ENCODE measurements at regions not wholly inside any gene's neighbourhood (a gene's known extent, or its start where the extent isn't known, plus 50 kb on each side); places are given as distances from the start of the nearest gene placed in this dataset.
A peak's percentile ranks its signal among the peaks of the same experiment; 100 is the strongest.

DNA sequence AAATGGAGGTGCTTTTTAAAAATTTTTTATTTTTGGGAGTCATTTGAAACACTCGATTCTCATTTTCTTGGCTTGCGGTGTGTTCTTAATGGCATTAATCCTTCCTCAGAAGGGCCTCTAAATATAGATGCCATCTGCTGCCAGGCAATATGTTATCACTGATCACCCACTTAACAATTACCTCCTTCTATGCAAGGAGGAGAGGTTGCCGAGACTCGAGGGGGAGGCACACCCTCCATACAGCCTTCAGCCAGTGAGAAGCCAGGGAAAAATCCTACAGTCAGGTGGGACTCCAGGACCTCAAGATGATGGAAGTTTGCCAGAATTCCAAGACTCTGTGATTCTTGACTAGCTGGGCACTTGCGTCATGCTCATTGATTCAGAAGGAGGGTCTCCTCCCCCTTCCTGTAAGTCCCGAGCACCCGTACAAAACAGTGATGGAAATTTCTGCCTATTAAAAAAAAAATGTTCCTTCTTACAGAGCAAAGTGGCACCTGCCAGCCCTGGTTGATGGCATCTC is 574.5 kb downstream of the TYW1 start:
- no peak for DNase-seq

DNA sequence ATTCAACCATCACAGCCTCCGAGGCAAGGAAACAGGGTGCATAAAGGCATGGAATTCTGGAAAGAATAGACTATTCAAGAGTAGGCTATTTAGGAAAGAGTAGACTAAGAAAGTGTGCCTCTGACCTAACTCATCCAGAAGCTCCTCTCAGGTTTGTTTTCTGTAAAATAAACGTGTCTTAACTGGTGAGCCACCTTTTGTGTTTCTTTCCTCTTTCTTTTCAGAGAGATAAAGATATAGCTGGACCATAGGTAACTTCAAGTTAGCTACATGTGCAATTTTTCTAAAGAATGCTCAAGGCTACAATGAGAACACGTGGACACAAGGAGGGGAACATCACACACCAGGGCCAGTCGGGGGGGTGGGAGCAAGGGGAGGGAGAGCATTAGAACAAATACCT is 577.0 kb downstream of the TYW1 start:
- DNase-seq: no peak

DNA sequence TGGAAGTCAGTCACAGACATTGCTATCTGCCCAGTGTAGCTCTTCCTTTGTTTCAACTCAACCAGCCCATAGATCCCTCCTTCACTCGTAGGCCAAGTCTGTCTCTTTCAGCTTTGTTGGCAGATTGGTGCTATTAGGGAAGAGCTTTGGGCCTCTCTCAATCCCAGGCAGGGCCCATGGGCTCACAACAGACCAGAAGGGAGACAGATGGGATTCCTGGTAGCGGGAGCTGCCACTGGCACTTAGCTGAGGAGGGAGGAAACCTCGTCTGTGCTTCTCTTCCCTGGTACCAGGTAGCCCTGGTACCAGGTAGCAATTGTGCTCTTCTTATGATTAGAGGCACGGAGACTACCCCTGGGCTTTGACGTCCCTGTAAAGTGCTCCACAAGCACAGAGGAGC is 592.0 kb downstream of the TYW1 start:
- no peak for DNase-seq

DNA sequence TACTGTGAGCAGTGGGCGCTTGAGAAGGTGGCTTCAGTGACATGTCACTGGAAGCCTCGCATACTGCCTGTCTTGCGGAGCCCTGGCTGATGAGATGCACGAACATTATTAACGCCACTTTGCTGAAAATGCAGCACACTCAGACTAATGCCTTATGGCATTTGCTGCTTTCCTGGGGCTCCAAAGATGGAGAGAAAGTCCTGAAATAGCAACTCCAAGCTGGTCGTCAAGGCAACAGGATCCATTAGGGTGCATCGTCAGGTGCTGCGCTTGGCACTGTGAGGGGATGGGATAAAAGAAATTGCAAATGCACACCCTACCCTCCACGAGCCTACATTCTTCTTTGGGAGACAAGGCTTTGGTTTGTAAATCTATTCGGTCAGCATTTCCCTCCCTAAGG is 592.5 kb downstream of the TYW1 start:
- DNase-seq: no peak

DNA sequence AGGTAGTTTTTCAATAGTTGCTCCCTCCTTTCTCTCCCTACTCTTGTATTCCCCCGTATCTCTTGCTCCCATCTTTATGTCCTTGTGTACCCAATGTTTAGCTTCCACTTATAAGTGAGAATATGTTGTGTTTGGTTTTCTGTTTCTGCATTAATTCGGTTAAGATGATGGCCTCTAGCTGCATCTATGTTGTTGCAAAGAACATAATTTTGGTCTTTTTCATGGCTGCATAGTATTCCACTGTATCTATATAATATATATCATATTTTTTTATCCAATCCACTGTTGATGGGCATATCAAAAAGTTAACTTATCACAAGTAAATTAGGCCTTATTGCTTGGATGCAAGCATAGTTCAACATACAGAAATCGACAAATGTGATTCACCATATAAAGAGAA is 594.0 kb downstream of the TYW1 start:
- DNase-seq: no peak

DNA sequence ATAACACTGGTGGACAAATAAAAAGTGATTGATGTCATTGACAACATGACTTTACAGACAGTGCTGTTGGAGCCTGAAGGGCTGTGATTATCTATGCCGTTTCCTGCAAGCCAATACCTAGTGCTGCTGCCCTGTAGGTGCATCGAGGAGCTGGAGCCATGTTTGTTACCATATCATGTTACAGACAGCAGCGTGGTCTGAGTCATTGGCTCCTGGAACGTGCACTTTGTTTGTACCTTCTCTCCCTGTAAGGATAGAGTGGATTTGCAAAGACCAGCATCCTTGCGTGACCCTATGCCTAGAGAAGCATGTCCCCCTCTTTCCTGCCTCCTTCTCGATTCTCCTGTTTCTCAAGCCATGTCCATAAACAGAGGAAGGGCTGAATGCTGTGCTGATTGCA is 597.2 kb downstream of the TYW1 start:
- no peak for DNase-seq

DNA sequence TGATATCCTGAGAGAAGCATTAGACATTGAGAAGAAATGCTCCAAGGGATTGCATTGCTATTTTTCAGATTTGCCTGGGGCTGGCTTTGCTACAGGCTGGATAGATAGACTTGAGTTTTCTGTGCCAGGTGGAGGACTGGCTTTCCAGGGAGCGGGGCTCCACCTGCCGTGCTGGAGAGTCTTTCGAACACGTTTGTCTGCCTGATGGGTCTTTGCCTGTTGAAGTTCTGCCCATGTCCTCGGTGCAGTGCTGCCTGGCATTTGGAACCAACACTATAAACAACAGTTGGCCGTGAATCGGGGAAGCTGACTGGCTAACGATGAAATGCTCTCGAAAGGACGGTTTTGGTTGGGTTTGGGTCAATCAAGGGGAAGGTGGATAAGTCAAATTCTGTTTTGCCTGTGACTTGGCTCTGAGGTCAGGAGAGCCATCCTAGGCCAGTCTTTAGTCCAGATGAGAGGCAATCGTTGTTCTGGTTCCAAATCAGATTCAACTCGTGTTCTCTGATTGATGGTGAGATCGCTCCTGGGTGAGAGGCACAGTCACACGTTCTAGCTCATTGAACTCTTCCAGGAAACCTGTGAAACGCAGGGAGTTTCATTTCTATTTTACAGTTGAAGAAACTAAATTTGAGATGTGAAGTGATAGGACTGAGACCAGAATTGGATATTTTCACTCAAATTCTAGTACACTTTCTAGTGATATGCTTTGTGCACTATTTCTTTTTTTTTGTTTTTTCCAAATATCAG is 599.0 kb downstream of the TYW1 start:
- DNase-seq: no peak

DNA sequence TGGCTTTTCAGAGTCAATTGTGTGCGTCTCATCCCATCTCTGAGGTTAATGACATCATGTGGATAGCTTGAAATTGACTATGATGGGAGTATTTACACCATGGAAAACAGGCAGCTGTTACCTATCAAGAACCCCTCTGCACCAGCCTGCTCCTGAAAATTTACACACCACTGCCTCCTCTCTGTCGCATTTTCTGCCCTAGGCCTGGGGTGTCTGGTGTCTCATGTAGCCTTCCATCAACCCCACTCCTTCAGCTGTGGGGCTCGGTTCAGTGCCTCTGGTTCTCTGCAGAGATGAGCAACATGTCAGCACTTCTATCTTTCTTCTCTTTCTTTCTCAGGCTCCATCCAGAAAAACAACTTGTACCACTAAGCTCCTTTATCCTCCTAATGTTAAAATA is 600.5 kb downstream of the TYW1 start:
- no peak for DNase-seq

DNA sequence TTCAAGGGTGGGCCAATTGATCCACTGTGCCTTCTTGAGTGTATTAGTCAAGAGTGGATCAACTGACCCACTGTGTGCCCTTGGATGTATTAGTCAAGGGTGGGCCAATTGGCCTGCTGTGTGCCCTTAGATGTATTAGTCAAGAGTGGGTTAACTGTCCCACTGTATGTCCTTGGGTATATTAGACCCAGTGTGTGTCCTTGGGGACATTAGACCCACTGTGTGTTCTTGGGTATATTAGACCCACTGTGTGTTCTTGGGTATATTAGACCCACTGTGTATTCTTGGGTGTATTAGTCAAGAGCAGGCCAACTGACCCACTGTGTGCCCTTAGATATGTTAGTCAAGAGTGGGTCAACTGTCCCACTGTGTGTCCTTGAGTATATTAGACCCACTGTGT is 601.8 kb downstream of the TYW1 start:
- no peak for DNase-seq

DNA sequence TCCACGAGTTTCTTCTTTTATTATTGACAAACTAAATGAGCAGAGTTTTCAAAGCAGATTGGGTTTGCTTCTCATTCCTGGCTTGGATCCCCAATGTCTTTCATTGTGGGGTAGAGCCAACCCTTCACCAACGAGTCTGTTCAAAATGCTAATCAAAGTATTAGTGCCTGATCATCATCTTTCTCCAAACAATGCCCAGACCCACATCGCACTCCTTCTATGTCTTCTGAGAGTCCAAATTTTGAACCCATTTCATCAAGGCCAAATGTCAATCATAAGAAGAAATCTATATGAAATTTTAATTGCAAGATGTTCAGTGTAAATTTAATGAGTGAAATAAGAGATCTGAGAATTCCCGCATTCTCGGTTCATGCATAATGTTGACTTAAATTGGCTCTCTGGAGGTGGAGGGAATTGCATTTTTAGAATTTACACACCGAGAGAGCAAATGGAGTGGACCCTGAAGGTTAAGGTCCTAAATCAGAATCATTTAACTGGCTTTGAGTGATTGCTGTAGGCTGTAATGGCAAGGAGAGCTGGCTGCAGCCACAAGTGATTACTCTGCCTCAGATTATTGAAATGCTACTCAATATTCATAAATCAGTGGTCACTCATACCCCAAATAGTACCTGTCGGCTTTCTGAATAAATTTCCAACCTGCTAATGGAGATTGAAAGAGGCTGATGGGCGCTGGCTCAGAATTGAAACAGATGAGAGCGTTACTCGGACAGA is 602.9 kb downstream of the TYW1 start:
- no peak for DNase-seq

DNA sequence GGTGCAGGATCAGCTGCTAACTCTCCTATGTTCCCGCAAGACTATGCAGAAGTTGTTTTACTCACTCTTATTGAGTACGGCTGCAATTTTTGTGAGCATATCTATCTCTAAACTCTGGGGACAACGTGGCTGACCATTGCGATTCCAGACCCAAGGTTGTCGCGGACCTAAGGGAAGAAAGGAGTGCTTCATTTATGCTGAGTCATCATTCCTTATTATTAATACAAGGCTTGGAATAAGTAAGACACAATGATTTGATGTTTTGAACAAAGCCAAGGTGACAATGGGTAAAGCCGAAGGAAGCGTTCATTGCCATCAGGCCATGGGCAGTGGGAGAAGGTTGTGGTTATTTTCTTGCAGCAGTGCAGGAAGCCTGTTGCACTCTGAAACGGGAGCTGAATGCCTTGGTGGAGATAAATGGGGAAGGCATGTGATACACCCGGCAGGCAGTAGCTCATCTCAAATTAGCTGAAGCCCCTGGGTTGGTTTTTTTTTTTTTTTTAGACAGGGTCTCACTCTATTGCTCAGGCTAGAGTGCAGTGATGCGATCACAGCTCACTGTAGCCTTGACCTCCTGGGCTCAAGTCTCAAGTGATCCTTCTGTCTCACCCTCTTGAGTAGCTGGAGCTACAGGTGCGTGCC is 605.7 kb downstream of the TYW1 start:
- DNase-seq: no peak

DNA sequence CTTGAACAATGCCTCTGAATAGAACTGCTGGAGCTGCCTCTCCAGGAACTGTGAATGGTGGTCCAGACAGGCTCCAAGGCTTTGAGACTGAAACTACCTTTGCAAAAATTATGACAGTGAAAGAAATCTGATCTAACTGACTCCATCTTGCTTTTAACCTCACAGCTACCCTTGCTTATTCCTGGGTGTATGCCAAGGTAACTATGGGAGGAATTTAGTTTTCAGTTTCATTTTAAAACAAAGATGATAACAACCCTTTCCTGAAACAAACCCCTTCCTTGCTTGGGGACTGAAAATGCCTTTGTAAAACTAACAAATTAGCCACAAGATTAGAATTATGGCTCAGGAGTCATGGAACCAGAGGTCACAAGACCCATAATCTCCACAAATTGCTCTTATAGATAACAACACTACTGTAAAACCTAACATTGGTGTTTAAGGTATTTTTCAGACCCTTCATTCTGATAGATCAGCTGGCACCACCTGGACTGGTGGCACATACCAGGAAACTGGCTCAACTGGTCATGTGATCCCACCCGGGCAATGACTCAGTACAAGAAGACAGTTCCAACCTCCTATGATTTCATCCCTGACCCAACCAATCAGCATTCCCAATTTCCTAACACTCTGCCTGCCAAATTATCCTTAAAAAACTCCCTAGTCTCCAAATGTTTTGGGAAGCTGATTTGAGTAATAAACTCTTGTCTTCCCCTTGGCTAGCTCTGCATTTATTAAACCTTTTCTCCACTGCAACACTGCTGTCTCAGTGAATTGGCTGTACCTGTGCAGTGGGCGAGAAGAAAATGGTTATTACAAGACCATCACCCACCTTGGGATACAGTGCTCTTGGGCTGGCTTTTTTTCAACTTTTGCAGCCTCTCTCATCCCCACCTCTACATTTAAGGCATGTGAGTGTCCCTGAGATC is 608.1 kb downstream of the TYW1 start:
- DNase-seq: no peak

DNA sequence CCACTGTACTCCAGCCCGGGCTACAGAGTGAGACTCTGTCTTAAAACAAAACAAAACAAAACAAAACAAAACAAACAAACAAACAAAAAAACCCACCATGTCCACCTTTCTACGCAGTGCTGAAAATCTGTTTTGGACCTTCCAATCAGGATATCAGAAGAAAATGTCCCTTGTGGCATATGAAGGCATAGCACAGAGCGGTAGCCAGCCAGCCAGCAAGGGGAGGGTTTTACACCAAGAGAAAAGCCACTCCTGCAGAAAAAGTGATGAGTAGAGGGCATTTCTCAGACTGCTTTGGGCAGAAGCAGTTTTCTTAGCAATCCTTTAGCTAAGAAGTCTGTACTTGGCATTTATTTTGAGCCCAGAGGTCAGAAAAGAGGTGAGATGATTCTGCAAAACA is 612.2 kb downstream of the TYW1 start:
- DNase-seq: no peak

DNA sequence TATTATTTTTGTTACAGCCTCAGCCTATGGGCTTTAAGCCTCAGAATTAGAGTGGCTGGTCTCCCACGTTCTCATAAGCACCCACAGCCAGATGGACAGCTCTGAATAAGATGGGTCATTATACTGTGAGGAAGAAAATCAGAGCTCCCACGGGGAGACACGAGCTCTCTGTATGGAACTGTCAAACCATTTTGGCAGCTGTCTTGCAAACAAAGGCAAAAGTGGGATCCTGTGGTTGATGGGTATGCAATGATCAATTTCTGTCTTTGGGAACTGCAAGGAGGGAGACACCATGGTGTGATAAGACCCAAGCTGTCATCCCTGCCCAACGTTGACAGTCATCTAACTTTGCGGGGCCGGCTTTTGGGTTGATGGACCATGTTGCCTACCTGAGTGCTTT is 614.3 kb downstream of the TYW1 start:
- no peak for DNase-seq

DNA sequence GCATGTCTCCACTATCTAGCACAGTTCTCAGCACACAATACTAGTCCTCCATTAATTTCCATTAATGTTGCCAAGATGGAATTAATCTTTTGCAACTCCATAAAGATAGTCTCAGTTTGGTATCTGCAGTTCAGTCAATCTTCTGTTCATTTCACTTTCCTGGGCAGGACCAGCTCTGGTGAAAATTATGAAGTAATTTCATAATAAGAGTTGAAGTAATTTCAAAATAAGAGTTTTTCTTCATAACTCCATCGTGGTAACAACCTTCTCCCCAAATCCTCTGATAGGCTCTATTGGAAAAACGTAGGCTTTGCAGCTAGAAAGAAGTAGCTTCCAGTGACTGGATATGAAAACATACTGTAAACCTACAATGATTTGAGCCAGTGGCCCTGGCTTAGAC is 618.2 kb downstream of the TYW1 start:
- DNase-seq: no peak

DNA sequence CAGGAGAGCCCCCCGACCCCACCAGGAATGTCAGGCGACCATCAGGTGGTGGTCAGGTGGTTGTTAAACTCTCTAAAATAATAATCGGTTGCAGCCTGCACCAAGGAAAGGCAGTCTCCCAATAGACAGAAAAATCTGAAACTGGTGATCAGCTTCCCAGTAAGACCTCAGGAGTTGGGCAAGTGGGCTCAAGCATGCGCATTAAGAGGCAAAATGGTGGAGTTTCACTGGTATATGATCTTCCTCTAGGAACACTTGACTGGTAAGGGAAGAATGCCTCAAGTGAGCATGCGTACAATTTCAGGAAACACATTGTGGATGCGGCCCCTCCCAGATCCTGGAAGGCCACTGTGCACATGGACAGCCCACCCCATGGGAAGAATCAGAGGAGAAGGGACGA is 619.9 kb downstream of the TYW1 start:
- no peak for DNase-seq

DNA sequence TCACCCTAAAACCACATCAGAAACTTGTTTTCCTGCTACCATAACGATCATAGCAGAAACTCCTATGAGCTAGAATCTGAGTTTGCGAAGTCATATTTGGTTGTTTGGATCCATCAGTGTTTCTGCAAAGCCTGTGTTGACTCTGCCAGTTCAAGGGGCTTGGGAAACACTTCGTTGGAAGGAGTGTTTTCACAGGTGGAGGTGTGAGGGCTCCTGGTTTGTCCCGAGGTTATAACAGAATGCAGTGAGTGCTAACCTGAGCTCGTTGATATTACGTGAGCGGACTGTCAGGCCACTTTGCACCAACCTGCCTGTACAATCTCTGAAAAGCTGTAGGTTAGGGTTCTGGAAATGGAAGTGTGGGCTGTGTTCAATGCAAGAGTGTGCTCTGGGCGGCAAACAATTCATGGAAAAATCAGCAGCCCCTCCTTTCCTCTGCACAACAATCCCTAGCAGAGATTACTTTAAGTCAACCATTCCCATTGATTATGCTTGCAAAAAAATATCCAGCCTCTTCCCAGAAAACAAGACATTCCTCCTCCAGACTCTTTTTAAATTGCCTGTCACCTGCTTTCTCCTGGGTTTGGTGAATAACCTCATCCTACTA is 622.0 kb downstream of the TYW1 start:
- no peak for DNase-seq

DNA sequence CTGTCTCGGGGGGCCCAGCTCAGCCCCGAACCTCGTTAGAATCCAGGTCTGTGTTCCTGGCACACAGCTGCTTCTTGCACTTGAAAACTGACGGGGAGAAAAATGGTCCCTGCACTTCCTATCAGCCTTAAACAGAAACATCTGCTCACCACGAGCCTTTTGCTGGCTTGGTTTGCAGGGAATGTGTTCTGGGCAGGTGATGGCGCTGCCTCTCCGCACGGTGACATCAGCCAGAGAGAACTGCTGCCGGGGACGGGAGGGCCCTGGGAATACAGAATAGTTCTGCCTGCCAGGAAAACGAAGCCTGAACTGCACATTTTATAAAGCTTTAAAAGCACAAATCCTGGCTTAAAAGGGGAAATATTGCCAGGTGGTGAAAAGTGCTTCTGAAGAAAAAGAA is 622.5 kb downstream of the TYW1 start:
- DNase-seq: no peak

DNA sequence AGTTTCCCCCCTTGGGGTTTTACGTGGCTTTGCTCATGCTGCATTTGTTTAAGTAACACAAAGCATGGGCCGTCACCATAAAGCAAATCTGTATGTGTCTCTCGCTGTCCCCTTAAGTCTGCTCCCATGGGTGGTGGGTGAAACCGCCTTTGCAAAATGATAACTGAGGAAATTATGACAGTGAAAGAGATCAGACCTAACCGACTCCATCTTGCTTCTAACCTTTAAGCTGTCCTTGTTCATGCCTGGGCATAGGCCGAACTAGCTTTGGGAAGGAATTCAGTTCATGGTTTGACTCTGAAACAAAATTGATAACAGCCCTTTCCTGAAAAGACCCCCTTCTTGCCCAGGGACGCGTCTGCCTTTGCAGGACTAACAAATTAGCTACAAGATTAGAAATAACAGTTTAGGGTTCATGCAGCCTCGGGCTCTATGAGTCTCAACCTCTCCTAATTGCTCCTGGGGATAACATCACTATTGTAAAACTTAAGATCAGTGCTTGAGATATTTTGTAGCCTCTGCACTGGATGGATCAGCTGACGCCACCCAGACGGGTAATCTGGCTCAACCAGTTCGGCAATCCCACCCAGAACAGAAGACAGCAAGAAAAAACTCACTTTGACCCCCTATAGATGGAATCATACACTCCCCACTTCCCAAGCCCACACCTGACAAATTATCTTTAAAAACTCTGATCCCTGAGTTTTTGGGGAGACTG is 623.7 kb downstream of the TYW1 start:
- DNase-seq: no peak

DNA sequence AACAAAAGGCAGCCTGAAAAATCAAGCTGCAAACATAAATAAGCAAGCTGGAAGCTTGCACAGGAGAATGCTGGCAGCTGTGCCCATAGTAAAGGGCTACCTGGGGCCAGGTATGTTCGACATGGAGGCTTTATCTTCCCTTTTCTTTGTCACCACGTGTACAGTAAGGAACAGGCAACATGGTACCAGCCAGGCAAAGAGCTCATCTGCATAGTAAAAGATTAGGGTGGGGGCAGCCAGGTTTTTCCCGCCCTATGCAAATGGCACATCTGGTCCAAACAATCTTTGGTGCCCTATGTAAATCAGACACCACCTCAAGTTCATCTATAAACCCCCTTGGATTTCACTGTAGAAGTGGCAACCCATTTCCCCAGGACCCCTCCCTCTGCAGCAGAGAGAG is 625.1 kb downstream of the TYW1 start:
- DNase-seq: no peak

DNA sequence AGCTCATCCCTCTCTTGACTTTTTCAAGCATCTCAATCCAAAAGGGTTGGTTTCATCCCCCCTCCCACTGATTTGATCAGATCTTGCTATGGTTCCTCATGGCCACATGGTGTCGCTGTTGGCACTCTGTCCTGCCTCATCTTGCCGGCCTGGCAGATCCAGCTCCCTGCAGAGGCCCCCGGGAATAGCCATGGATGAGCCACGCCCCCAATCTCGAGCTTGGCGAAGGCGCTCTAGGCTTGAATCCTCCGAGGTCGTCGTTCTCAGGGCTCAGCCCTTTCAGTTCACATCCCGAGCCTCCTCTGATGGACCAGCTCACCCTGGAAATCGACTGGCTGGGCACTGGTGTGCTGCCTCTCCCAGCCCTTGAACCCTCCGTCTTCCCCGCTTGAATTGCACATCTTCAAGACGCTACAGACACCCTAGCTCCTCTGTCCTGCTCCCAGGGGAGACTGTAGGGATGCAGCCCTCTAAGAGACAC is 628.7 kb downstream of the TYW1 start:
- peak; percentile 24 for DNase-seq

DNA sequence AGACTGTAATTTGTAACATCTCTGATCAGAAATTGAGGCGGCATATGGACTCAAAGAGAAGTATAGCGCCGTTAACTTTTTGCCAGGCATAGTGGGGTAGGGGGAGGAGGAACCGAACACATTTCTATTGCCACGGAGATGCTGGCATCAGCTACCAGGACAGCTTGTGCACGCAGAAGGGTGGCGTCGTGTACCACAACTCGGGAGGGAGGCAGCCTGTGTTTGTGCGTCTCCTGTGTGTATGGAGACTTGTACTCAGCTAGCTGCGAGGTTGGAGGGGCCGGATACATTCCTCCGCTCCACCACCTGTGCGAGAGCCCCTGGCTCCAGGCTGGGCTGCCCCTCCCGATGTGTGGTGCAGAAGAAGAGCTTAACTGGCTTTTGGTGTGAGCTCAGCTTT is 634.8 kb downstream of the TYW1 start:
- DNase-seq: no peak

All from activated CD4-positive, alpha-beta T cell treated with anti-CD3 and anti-CD28 coated beads, Interleukin-2, amount 50 U/mL, for 16 hours (primary cell).